Stimulated activated CD8-positive, alpha-beta memory T cell treated with anti-CD3 and anti-CD28 coated beads, Interleukin-15, amount 100 ng/mL, for 1 hour (primary cell): ENCODE measurements at regions not wholly inside any gene's neighbourhood (a gene's known extent, or its start where the extent isn't known, plus 50 kb on each side); places are given as distances from the start of the nearest gene placed in this dataset.
"Not testable (repeated sequence)": the region's sequence is repeated elsewhere in the genome, so short reads cannot be mapped to it uniquely, and the experiment has no call there.

Experiments
- DNase-seq: peaks from one replicate; pipeline ENCODE4 v3.0.0-alpha.2; 2020; ENCODE audit warnings: low read depth

DNA sequence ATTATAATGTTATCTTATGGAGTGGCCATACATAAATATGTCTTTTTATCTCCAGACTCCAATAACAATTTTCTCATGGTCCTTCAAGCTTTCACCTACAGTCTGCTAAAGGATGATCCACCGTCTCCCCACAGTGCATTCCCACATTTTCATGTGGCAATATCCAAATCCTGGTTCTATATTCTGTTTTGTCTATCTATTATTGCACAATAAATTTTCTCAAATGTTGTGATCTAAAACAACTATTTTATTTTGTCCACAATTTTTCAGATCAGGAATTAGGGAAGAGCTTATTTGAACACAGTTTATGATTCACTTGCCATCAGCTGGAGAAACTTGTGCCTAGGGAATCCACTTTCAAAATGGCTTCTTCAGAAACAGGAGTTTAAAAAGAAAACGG lies 614.4 kb upstream of the TMEFF2 start:
- no peak for DNase-seq

DNA sequence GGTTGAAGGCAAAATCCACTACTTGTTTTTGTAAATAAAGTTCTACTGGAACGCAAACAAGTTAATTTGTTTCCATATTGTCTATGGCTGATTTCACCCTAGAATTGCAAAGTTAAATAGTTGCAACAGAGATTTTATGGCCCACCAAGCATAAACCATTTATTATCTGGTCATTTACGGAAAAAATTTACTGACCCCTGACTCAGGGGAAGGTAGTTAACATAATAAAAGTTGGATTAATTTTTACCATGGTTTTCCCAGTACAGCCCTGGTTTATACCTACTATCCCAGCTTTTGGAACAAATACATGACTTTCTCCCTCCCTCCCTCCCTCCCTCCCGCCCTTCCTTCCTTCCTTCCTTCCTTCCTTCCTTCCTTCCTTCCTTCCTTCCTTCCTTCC lies 588.9 kb upstream of the TMEFF2 start:
- DNase-seq, result no peak

DNA sequence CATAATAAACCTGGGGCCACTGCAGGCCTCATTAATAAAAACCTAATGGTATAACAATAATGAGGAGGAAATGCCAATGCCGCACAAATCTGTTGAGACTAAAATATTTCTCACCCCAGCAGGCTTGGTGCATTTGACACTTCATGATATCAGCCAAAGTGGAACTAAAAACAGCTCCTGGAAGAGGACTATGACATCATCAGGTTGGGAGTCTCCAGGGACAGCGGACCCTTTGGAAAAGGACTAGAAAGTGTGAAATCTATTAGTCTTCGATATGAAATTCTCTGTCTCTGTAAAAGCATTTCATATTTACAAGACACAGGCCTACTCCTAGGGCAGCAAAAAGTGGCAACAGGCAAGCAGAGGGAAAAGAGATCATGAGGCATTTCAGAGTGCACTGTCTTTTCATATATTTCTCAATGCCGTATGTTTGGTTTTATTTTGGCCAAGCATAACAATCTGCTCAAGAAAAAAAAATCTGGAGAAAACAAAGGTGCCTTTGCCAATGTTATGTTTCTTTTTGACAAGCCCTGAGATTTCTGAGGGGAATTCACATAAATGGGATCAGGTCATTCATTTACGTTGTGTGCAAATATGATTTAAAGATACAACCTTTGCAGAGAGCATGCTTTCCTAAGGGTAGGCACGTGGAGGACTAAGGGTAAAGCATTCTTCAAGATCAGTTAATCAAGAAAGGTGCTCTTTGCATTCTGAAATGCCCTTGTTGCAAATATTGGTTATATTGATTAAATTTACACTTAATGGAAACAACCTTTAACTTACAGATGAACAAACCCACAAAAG lies 580.9 kb upstream of the TMEFF2 start:
- DNase-seq, result no peak

DNA sequence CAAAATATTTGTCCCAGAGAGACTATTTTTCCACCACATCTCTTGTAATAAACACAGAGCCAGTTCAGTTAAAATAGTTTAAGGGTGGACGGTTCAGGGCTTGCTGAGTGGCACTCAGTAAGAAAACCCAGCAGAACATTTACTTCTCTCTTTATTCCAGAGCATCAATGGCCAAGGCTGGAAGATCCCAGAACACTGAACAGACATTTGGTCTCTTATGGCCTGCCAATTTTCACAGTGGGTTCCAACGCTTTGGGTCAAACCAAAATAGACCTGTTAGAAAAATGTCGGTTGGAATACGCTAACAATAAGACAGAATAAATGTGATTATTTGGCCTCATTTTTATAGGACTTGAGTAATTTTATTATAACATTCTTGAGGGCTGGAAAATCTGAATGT lies 580.3 kb upstream of the TMEFF2 start:
- DNase-seq, result no peak

DNA sequence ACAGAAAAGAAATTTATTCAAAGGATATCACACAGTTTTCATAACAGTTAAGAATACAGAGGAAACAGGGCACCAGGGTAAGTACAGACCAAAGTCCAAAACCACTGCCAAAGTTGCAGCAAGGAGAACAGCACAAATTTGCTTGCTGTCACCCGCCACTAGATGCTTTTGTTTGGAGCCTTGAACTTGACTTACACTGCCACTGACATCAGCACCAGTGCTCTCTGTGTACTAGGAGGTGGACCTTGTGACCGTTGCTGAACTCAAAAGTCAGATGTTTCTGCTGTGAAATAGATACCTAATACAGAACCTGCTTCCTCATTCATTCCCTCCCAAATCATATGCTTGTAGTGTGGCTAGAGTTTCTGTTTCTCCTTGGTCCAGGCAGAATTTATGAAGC lies 578.3 kb upstream of the TMEFF2 start:
- DNase-seq, result no peak

DNA sequence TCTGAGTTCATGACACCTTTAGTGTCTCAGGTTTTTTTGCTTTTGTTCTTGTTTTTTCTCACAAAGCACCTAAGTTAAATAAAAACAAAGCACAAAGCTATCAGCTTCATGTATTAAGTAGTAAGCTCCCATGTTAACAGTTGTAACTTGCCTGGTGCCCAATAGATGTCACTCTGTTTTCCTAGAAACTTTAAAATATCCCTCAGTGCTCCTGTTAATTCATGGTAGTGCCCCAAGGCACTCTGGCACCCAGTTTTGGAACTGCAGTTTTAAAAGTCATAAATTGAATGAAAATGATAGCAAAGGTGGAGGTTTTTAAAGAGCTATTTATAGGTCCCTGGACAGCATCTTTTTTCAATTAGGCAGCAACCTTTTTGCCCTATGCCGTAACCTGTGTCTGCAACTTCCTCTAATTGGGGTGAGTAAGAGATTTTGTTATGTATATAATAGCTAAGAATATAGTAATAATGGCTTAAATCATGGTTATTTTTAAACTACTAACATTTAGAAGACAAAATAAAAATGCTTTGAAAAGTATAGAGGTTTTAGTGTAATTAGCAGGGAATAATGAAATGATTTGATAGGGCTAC lies 555.0 kb upstream of the TMEFF2 start:
- no peak for DNase-seq

DNA sequence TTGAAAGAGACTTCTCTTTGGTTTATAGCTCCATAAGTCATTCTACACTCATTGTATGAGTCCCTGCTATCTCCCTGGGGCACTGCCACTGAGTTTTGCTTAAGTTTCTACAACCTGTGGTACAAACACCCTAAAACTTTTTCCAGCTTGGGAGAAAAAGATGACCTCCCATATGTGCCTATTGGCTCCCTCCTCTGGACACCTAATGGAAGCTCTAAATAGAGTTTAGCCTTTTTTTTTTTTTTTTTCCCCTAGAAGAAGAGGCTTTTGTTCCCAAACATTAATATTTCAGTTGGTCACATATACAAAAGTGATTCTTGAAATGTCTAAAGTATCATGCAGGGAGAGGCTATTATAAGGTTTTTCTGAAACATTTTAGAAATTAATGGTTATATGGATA lies 547.2 kb upstream of the TMEFF2 start:
- no peak for DNase-seq

DNA sequence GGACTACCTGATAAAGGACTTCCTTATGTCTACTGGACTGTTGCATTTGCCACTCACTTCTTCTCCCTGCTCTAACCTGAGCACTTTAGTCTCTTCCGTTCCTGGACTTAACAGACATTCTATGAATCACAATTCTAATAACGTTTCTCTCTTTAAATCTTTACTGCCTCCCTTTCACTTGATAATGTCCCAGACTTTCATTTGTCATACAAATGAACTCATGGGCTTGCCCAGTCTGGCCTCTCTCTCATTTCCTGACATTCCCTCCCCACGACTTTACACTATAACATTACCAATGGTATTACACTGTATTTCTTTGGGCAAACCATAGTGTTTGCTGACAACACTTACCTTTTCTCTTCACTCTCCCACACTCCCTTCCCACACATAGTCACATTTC lies 540.7 kb upstream of the TMEFF2 start:
- DNase-seq, result no peak

DNA sequence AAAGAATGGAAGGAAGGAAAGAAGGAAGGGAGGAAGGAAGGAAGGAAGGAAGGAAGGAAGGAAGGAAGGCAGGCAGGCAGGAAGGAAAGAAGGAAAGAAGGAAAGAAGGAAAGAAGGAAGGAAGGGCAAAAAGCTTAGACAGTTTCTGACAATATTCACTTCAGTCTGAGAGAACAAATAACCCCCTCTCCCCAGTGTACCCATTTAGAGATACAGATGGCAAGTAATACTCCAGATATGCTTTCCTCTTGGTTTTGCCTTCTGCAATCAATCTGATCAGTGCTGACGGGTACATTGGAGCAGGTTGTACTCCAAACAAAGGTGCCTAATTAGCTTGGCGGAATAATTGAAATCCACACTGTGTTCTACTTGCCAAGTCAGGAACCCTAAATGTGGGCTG lies 534.6 kb upstream of the TMEFF2 start:
- no peak for DNase-seq

DNA sequence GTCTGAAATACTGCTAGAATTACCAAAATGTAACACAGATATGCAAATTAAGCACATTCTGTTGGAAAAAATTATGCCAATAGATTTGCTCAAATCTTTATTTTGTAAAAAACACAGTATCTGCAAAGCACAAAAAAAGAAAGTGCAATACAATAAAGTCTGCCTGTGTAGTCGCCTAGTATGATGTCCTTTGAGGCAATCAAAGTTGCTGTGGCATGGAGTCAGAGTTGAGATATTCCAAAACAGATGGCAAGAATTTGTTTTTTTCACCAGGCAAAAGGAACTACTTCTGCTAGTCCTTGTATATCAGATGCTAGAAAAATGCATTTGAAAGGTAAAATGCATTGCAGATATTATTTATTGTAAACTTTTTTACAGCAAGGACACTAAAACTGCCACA lies 531.3 kb upstream of the TMEFF2 start:
- no peak for DNase-seq

DNA sequence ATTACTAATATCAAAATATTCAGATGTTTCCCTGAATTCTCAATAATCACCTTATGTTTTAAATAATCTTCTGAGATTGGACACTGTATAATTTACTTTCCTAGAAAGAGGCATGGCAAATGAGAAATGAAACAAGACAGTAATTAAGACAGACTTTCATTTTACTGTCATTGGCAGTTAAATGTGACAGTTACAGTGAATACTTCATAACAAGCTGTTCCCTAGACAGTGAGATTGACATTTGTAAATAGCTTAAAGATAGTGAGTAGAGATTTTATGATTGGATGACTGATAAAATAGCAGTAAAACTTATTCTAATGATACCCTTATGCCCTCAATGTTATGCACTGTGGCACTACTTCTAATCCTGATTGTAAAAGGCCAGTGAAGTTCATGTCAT lies 524.9 kb upstream of the TMEFF2 start:
- no peak for DNase-seq

DNA sequence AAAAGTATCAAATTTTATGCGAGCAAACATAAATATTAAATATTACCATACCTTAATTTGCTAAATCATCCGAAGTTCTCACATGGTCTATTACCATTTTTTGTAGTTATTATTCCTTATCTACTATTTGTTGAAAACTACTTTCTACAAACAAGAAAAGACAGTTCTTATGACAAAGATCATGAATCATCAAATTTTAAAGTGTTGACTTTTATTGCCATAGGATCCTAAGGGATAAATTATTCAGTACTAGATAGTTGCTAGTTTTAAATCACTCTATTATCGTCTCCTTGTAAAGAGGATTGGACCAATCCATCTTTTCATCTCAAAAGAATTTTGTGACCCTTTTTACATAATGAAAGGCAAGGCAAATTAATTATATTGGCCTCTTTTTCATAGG lies 523.6 kb upstream of the TMEFF2 start:
- DNase-seq, result no peak

DNA sequence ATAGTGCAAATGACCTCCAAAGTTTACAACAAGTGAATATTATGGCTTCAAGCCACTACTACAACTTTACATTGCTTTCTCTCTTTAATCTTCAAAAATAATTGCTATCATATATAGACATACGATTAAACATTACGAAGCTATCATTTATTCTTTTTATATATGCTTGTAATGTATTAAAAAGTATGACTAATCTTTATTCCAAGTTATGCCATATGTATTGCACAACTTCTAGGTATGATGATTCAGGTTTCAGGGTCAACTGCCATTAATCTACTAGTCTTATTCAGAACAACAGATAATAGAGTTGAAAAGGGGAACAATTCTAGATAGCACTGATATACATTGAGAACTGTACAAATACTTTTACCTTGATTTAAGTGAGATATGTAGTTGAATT lies 506.2 kb upstream of the TMEFF2 start:
- DNase-seq, result no peak

DNA sequence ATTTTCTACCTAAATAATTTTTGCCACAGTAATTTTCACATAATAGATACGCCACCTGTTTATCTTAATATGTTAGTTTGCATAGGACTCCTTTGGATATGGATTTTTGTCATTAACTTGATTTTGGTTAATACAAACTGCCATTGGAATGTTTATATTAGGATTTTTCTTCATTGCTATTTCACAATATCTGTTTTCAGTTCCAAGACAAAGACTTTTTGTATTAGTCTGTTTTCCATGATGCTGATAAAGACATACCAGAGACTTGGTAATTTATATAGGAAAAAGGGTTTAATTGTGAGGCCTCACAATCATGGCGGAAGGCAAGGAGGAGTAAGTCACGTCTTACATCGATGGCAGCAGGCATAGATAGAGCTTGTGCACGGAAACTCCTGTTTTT lies 503.1 kb upstream of the TMEFF2 start:
- no peak for DNase-seq

DNA sequence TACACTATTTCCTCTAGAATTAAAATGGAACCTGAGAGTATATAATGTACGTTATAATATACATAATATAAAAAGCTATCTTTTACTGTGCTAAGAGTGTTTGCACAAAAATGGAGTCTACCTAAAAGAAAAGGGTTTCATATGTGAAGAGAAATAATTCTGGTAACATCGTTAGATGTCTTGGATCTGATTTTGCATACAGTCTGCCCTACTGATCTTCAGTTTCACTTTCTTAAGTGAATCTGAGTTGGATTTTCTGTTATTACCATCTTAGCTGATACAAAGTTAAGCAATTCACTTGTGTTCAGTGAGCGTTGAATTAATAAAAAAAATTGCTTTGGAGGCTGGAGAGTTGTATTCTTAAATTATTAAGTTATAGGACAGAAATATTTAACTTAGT lies 502.1 kb upstream of the TMEFF2 start:
- DNase-seq, result no peak

DNA sequence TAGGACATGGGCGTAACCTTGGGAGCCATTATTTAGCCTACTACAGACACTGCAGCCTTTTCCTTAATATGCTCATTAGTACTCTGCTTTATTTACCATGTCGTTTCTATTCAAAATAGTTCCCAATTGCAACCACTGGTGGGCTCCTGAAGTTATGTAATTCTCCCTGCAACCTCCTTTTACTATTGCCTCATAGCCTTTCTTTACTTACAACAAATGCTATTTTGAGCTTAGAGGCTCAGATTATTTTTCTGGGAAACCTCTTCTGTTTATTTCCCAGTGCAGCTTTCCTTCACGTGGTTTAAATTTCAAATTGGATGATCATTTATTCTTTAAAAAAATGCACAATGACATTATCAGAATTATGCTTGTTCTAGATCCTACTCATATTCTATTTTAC lies 492.3 kb upstream of the TMEFF2 start:
- no peak for DNase-seq

DNA sequence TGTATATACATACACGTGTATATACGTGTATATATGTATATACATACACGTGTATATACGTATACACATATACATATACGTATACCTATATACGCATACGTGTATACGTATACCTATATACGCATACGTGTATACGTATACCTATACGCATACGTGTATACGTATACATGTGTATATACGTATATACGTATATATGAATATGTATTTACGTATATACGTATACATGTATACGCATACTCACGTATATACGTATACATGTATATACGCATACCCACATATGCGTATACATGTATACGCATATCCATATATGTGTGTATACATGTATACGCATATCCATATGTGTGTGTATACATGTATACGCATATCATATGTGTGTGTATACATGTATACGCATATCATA lies 487.8 kb upstream of the TMEFF2 start:
- DNase-seq, result not testable (repeated sequence)

DNA sequence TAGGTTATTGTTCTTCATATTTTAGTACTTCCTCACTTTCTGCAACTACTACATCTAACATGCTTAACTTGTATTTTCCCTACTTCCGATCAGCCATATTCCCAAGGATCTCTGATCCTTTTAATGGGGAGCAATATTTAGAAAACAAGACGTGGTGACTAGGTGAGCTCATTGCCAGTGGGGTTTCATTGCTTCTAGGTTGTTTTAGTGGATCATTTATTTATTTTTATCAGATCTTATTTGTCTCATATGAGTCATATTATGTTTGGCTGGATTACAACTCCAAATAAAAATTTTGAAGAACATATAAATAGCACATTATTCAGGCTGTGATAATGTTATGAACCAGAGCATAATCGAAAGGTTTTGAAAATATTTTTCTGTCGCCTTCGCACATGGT lies 480.9 kb upstream of the TMEFF2 start:
- no peak for DNase-seq

DNA sequence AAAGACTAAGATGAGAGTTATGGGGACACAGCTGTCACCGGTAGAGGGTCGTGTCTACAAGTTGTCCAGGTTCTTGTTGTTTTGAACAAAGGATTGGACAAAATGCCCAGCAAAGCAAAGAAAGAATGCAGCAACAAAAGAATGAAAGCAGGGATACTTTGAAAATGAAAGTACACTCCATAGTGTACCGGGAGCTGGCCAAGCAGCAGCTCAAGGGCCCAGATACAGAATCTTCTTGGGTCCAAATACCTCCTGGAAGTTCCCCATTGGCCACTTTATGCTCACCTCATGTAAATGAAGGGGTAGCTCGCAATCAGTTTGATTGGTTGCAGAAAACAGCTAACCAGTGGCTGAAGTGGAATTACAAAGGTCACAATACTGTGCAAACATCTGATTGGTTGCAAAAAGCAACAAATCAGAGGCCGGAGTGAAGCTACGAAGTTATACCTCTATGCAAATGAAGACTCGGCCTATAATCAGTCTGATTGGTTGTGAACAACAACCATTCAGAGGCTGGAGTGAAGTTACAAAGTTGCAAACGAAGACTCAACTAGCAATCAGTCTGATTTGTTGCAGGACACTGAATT lies 474.9 kb upstream of the TMEFF2 start:
- DNase-seq, result no peak

DNA sequence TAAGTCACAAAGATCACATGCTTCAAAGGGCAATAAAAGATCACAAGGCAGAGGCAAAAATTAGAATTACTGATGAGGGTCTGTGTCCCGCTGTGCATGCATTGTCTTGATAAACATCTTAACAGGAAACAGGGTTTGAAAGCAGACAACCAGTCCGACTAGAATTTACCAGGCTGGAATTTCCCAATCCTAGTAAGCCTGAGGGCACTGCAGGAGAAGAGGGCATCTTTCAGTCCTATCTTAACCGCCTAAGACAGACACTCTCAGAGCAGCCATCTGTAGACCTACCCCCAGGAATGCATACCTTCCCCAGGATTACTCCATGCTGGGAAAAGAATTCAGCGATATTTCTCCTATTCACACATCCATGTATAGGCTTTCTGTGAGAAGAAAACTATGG lies 465.8 kb upstream of the TMEFF2 start:
- not testable (repeated sequence) for DNase-seq

DNA sequence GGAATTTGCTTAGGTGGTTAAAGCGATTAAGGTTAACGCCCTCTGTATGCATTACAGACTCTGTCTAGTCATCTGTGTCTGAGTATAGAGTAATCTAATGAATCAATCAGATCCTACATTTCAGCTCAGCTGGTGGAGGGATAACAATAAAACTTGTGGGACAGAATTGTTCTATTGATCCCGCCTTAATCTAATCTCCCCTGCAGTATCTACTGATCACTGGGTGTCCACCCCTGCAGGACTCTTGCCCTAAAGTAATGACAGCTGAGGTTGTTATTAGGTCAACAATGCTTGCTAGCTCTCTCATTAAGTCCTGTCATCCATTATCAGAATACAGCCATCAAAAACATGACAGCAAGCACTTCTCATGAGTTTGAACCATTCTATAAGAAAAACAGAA lies 462.6 kb upstream of the TMEFF2 start:
- no peak for DNase-seq

DNA sequence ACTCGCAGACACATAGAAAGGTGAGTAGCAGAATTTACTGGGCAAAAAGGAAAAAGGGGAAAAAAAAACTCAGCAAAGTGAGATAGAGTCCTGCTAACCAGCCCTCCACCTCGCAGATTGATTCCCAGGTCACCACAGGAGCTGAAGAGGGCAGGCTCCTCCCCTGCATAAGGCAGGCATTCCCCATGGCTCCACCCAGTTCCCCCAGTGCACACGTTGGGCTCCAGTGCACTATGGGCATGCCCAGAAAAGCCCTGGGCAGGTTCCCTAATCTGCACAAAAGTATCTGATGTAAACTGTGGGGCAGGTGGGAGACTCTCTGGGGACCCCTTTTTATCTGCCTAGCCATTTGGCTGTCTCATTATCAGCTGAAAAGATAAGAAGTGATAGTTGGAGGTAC lies 461.2 kb upstream of the TMEFF2 start:
- DNase-seq, result no peak

DNA sequence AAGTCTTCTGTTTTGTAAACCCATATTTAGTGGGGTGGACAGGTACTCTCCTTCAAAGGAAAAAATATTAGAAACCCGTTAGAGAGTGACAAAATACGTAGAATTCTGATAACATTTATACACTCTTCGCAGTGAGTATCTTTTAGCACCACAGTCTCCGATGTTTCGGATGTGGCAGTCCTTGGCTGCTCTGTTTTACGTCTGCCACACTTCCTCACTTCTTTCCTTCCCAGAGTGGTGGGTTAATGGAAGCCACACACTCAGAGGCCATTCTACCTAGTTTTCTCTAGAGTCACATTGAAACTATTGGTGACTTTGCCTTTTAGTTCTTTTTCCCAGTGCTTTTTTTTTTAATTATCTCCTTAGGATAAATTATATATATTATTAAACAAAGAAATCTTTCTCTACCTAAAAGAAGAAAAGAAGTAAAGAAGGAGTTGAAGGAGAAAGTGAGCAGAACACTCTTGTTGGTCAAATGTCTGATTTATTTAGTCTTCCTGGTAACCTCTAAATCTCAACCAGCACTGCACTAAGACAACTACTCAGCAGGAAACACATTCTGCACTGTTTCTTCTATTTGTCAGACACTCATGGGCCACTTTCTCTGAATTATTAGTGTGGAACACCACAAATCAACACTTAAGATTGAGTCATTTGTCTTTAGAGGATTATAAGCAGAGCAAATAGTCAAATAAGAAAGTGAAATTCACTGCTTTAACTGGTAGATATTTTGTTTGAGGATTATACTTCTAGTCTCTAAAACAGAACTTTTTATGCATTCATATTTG lies 451.3 kb upstream of the TMEFF2 start:
- DNase-seq, result no peak
